ENCODE measurements at regions not wholly inside any gene's neighbourhood (a gene's known extent, or its start where the extent isn't known, plus 50 kb on each side); places are given as distances from the start of the nearest gene placed in this dataset.
"Not testable (repeated sequence)": the region's sequence is repeated elsewhere in the genome, so short reads cannot be mapped to it uniquely, and the experiment has no call there.

GRCh38 chr2:226118471-226119429, 680.9 kb downstream of the IRS1 start:
- no peak for DNase-seq

- no peak for DNase-seq
Measured at GRCh38 chr2:226117510-226118065, 682.0 kb downstream of the IRS1 start.

DNA sequence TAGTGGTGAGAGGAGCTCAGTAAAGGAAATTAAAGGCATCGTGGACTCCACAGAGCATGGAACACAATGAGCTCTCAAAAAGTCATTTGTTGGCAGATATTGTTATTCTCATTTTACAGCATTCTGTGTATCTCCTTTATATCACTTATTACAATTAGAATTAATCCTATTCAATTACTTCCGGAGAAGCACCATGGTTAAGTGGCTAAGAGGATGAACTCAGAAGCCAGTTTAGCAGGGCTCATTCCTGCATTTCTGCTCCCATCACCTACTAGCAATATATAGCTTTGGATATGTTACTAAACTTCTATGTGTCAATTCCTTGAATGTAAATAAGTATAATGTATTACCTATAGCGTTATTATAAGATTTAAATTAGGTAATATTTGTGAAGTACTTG, 683.3 kb downstream of the IRS1 start:
- no peak for DNase-seq

- DNase-seq = no peak
Measured at GRCh38 chr2:226115832-226116200, 683.8 kb downstream of the IRS1 start.

DNA sequence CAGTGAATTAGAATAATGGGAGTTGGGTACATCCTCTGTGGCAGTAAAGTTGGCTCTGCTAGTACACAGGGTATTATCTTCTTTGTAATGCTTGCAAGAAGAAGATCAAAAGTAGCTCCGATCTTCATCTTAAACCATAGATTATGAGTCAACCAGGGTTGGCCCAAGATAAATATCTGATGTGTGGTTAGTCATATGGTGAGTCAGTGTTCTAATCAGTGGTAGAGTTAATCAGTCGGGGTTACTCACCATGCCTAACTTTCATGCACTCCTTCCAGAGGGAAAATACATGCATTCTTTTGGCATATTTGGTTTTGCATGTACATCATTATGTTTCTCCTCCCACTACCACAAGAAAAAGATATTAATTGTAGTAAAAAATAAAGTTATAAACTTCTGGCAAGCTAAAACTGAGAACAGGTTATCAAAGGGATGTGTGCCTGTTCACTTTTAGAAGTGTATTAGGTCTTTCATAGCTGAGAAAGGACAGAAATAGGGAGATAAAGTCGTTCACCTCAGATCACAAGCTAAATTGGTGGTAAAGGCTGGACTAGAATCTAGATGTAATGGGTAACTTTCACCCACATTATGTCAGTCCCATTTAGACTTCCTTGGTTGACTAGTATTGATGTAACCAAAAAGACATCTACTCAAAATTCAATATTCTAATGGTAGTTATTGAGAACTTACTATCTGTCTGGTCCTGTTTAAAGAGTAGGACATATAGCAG, 684.4 kb downstream of the IRS1 start:
- DNase-seq = no peak

DNA sequence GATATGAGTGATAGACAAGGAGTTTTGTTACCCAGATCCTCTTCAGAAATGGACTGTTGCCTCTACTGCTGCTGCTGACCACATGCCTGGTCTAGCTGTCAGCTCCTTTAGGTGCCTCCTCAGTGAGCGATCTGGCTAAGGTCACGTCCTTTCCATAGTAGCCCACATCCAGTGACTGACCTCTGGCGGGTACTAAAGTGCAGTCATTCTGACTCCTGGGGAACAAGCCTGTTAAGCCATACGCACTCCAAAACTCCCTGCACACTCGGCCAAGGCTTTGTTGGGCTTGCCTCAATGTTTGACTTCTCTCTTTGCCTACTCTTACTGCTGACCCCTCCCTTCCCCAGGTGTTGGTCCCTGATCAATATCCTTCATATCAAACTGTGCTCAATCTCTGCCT, 685.2 kb downstream of the IRS1 start:
- no peak for DNase-seq

DNA sequence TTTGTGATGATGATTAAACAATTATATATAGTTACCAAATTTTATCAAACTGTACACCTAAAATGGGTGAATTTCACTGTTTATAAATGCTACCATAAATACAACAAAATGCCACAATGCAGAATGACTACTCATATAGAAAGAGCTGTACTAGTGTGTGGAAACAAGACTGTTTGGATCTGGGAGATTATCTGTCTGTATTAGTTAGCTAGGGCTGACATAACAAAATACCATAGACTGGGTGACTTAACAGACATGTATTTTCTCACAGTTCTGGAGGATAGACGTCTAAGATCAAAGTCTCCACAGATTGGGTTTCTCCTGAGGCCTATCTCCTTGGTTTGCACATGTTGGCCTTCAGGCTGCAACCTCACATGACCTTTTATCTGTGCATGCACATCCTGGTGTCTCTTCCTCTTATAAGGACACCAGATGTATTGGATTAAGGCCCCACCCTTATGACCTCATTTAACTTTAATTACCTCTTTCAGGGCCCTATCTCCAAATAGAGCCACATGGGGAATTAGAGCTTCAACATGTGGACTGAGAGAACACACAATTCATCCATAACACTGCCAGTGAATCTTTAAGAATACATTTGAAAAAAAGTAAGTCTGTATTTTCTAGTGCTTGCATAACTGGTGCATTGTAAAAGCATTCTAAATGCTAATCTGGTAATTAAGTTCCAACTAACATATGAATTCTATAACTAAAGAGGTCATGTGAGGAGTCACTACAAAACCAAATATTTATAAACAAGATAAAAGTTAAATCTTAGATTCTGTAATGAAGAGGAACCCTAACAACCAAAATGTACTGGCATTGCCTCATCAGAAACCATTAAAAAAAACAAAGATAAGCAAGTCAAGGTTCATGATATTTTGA, 699.6 kb downstream of the NYAP2 start:
- no peak for DNase-seq

GRCh38 chr2:226095058-226095457, 695.5 kb downstream of the NYAP2 start:
- no peak for DNase-seq

DNA sequence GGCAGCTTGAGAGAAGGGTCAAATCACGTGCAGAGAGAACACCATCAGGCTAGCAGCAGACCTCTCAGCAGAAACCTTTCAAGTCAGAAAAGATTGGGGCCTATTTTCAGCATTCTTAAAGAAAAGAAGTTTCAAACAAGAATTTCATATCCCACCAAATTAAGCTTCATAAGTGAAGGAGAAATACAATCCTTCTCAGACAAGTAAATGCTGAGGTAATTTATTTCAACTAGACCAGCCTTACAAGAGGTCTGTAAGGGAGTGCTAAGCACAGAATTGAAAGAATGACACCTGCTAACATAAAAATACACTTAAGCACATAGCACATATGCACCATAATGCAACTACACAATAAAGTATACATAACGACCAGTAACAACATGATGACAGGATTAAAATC, 693.9 kb downstream of the NYAP2 start:
- DNase-seq = no peak

DNA sequence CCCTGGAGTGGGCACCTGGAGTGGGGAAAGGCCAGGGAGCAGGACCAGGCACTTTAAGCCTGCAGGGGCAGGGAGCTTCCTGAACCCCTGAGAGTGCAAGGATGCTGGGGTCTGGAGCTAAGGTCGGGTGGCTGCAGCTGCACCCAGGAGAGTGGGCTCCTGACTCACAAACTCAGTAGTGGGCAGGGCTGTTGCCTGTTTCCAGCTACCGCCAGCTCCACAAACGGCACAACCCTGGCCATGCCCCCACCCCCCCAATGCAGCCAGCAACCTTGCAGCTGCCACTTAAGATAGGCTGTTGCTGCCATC, 688.8 kb downstream of the NYAP2 start:
- DNase-seq = no peak

DNA sequence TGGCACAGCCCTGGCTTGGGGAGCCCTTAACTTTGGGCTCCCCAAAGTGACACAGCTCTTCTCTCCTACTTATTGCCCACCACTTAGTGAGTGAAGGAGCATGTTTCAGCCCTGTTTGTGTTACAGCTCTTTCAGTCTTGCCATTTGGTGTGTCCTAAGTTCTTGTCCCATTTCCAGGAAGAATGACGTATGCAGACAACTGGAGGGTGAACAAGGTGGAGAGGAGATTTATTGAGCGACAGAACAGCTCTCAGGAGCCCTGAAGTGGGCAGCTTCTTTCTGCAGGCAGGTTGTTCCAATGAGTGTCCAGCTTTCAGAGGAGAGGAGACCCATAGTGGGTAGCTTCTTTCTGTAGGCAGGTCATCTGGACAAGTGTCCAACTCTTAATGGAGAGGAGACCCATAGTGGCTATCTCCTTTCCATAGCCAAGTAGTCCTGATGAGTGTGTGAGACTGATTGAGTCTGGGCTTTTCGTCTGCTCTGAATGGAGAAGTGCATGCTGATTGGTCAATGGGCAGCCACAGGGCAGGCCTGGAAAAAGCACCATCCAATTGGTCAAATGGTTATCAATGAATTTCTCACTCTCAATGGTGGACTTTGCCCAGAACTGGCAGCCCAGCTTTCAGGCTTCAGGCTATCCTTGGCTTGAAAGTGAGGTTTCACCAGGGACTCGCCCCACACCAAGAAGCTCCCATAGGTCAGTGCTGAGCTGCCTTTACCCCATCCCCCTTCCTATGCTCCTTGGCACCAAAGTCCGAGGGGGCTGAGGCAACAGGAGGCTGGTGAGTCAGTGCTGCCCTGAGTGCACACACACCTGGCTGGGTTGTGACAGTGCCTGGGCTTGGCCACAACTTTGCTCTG, 688.2 kb downstream of the NYAP2 start:
- no peak for DNase-seq

DNA sequence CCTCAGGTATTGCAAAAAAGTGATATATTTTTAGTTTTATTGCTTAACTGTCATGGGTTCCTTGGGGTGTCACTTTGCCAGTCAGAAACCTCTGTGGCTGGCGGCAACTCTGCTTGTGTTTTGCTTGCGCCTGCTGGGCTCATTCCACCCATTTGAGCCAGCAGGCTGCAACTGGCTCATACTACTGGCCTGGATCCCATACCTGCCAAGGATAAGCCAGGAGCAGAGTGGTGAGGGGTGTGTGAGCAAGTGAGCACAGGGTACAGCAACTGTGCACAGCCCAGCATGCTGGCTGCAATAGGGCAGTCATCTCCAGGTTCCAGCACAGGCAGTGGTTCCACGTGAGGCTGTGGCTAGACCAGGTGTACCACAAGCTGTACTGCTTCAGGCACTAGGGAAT, 687.5 kb downstream of the NYAP2 start:
- no peak for DNase-seq

- no peak for DNase-seq
Measured at GRCh38 chr2:226086190-226086589, 686.7 kb downstream of the NYAP2 start.

DNA sequence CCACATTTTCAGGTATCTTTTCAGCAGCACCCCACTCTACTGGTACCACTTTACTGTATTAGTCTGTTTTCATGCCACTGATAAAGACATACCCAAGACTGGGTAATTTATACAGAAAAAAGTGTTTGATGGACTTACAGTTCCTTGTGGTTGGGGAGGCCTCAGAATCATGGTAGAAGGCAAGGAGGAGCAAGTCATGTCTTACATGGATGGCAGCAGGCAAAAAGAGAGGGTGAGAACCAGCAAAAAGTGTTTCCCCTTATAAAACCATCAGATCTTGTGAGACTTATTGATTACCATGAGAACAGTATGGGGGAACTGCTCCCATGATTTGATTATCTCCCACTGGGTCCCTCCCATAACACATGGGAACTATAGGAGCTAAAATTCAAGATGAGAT, 685.9 kb downstream of the NYAP2 start:
- not testable (repeated sequence) for DNase-seq

GRCh38 chr2:226080334-226080733, 680.8 kb downstream of the NYAP2 start:
- DNase-seq = no peak

DNA sequence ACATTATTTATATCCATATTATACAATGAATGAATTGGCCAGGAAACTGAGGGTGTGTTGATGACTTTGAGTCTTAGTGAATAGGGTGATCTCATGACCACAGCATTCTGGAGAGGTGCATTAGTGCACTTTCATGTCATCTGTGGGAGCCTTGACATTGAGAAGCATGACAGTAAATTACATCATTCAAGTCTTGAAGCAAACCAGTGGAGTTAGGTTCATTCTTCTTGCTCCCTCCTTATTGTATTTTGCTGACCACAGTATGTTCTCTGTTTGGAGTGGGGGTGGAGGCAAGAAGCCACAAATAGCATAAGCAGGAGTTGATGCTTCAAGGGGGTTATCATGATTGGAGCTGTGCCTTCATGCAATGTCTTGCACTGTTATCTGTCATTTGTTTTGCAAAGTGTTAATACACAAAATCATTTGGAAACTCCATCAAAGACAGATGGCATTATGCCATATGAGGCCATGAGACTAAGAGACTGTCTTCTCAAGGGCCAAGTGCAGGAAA, 680.2 kb downstream of the NYAP2 start:
- DNase-seq = no peak

DNA sequence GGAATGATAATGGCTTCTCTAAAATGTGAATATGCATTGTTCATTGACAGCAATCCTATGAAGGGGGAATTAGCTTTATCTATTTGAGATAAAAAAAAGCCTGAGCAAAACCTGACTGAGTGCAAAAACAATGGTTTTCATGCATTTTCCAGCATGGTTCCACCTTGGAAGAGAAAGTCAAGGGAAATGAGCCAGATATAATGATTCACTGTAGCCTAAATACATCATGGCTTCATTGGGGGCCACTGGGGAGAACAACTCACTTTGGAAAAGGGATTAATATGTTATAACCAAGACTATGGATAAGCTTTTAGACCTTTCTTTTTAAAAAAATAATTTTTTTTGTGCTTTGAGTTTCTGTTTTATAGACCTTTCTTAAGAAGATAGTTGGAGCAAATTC, 679.7 kb downstream of the NYAP2 start:
- DNase-seq = no peak

DNA sequence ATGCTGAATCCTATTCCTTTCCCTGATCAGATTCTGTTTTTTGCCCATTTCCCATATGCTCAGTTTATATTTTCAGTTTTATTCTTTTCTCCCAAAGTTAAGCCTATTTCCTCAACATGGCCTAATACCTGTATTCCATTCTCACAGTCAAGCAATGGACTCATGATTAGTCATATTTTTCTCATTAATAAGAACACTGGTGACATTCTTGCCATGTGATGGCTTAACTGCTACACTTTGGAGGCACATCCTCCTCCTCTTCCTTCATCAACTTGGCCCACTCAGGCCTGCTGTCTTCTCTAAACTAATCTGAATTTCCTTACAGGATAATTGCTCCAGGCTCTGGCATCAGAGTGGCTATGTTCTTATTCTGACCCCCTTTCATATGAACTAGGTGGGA, 679.2 kb downstream of the NYAP2 start:
- DNase-seq = no peak

DNA sequence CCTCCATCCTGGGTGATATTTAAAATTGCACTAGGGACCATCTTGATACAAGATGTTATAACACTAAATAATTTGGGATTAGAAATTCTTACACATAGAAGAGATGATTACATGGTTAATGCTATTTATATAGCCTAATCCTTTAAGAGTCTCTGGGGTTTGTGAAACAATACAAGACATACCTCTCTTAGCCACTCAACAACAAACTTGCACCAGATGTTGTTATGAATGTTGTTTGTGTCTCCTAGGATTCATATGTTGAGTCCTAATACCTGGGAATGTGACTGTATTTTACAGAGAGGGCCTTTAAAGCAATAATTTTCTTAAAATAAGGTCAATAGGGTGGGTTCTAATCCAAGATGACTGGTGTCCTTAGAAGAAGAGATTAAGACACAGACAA, 678.3 kb downstream of the NYAP2 start:
- DNase-seq = no peak

DNA sequence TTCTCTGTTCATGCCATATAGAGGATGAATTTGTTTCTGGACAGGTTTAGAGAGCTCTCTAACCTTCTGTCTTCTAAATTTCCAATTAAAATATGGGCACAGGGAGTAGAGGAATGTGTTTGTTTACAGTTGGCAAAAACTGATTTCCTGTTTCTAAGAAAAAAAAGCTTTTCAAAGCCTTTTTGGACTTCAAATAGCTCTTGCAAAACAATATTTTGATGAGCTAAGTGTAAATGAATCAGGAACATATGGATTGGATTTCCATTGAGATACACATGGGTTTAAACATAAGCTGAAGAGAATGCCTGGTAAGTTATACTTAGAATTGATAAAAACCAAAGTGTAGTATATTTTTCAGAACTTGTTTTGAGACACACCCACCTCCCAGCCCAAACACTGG, 677.5 kb downstream of the NYAP2 start:
- DNase-seq = no peak

GRCh38 chr2:226076529-226076928, 677.0 kb downstream of the NYAP2 start:
- DNase-seq = no peak

- DNase-seq = no peak
Measured at GRCh38 chr2:226074391-226074790, 674.9 kb downstream of the NYAP2 start.

Data from activated naive CD4-positive, alpha-beta T cell (primary cell).